ENCODE measurements at regions not wholly inside any gene's neighbourhood (a gene's known extent, or its start where the extent isn't known, plus 50 kb on each side); places are given as distances from the start of the nearest gene placed in this dataset.

- no peak overlapping the region for H3K4me3 ChIP-seq (ENCODE audit: control insufficient read depth, low read depth, low read length)
- no peak for DNase-seq (ENCODE audit: low read depth)
- TF ChIP-seq CTCF (IDR thresholded peaks at IDR 0.05; ENCODE audit: control insufficient read depth, insufficient read depth, low read depth, low read length, missing control alignments) = no peak
Observed at GRCh38 chr19:32012886-32013631, 332.4 kb upstream of the ZNF507 start.

GRCh38 chr19:32017176-32017953, 328.0 kb upstream of the ZNF507 start:
- DNase-seq (ENCODE audit: low read depth) = no peak
- no peak overlapping the region for H3K4me3 ChIP-seq (ENCODE audit: control insufficient read depth, low read depth, low read length)
- no peak for TF ChIP-seq CTCF (IDR thresholded peaks at IDR 0.05; ENCODE audit: control insufficient read depth, insufficient read depth, low read depth, low read length, missing control alignments)

- no peak for TF ChIP-seq CTCF (IDR thresholded peaks at IDR 0.05; ENCODE audit: control insufficient read depth, insufficient read depth, low read depth, low read length, missing control alignments)
- no peak overlapping the region for H3K4me3 ChIP-seq (ENCODE audit: control insufficient read depth, low read depth, low read length)
- DNase-seq (ENCODE audit: low read depth) = no peak
Observed at GRCh38 chr19:32018014-32018413, 327.4 kb upstream of the ZNF507 start.

- no peak for DNase-seq (ENCODE audit: low read depth)
- no peak overlapping the region for H3K4me3 ChIP-seq (ENCODE audit: control insufficient read depth, low read depth, low read length)
- TF ChIP-seq CTCF (IDR thresholded peaks at IDR 0.05; ENCODE audit: control insufficient read depth, insufficient read depth, low read depth, low read length, missing control alignments) = no peak
Observed at GRCh38 chr19:32020538-32020937, 324.9 kb upstream of the ZNF507 start.

- H3K4me3 ChIP-seq (ENCODE audit: control insufficient read depth, low read depth, low read length) = no peak overlapping the region
- DNase-seq (ENCODE audit: low read depth) = no peak
- no peak for TF ChIP-seq CTCF (IDR thresholded peaks at IDR 0.05; ENCODE audit: control insufficient read depth, insufficient read depth, low read depth, low read length, missing control alignments)
Observed at GRCh38 chr19:32022044-32022640, 323.3 kb upstream of the ZNF507 start.

GRCh38 chr19:32022731-32023563, 322.5 kb upstream of the ZNF507 start:
- no peak overlapping the region for H3K4me3 ChIP-seq (ENCODE audit: control insufficient read depth, low read depth, low read length)
- TF ChIP-seq CTCF (IDR thresholded peaks at IDR 0.05; ENCODE audit: control insufficient read depth, insufficient read depth, low read depth, low read length, missing control alignments) = no peak
- DNase-seq (ENCODE audit: low read depth) = no peak

Data from AG09309 (cell line).